HepG2 (cell line): ENCODE measurements at regions not wholly inside any gene's neighbourhood (a gene's known extent, or its start where the extent isn't known, plus 50 kb on each side); places are given as distances from the start of the nearest gene placed in this dataset.
A peak's percentile ranks its signal among the peaks of the same experiment; 100 is the strongest.

ENCODE experiments used
- ATAC-seq: fragments of 200-7000 bp; cut with Tn5 transposase; 3 replicates; pipeline ENCODE4 v1.9.1; 2020; ENCODE audit warnings: mild to moderate bottlenecking, moderate library complexity
- BruUV-seq: library from RNA; stranded (reverse); fragments of 400-500 nt; replicated peaks from 2 replicates; lab custom pipeline; 2021; lab: Mats Ljungman, UMichigan
- CTCF ChIA-PET: fragments of 300-600 bp; formaldehyde crosslinking; extraction: SDS; loops from one replicate; lab custom pipeline; 2021; ENCODE audit warnings: low total read pairs, inconsistent platforms, low intra/inter-chr PET ratio; lab: Yijun Ruan, JAX
- POLR2A ChIA-PET: fragments of 350-600 bp; sonication (Branson Sonifier 250); formaldehyde crosslinking; loops from one replicate; lab custom pipeline; 2020; ENCODE audit warnings: antibody characterized with exemption, inconsistent platforms; lab: Yijun Ruan, JAX
- DNase-seq: peaks from one replicate; pipeline ENCODE4 v3.0.0-alpha.2; 2015; ENCODE audit warnings: low spot score
- FAIRE-seq: peaks from 3 replicates; lab custom pipeline; 2011; peaks lifted over from hg19 to GRCh38; lab: Jason Lieb, UNC
- H2AFZ ChIP-seq: one replicate; pipeline ENCODE4 v1.6.1; 2011; ENCODE audit warnings: low read length, inconsistent platforms
- H3K27ac ChIP-seq: fragments of 300-600 bp; 3 replicates; pipeline ENCODE4 v1.8.0; 2011; ENCODE audit warnings: mixed run types, mild to moderate bottlenecking, mixed read lengths, low read length, inconsistent platforms; ENCODE audit not compliant: insufficient read depth; ENCODE audit errors: extremely low read length
- H3K27me3 ChIP-seq, 2 experiments: fragments of 200-600 bp in 1 of 2; 2 replicates in 1 of 2; 3 replicates in 1 of 2; pipeline versions ENCODE4 v1.6.0 to v1.8.0; 2011; ENCODE audit warnings: low read length in 2 of 2, mild to moderate bottlenecking in 2 of 2, moderate library complexity in 2 of 2, inconsistent platforms in 1 of 2; ENCODE audit not compliant: insufficient read depth in 2 of 2, control insufficient read depth in 1 of 2
- H3K36me3 ChIP-seq, 2 experiments: fragments of 200-600 bp in 1 of 2; replicated peaks in 1 of 2; 2 replicates in 1 of 2; 3 replicates in 1 of 2; pipeline versions ENCODE4 v1.5.1 to v1.8.0; 2011; ENCODE audit warnings: low read length in 2 of 2, inconsistent platforms in 1 of 2; ENCODE audit not compliant: insufficient read depth in 2 of 2, control insufficient read depth in 1 of 2
- H3K4me1 ChIP-seq: 2 replicates; pipeline ENCODE4 v1.5.1; 2012; ENCODE audit warnings: low read length, inconsistent platforms; ENCODE audit not compliant: insufficient read depth
- H3K4me2 ChIP-seq: 2 replicates; pipeline ENCODE4 v1.6.0; 2011; ENCODE audit warnings: low read depth, low read length, inconsistent platforms
- H3K4me3 ChIP-seq, 3 experiments: fragments of 200-600 bp in 1 of 3; sonication (generic), shearing (Covaris generic) in 1 of 3; replicated peaks in 1 of 3; 2 replicates each; pipeline ENCODE4 v1.5.1; 2011 to 2016; ENCODE audit warnings: low read length in 3 of 3, inconsistent platforms in 2 of 3, low read depth in 2 of 3, mild to moderate bottlenecking in 2 of 3, control low read depth in 1 of 3, mixed read lengths in 1 of 3; ENCODE audit not compliant: insufficient read depth in 1 of 3
- H3K79me2 ChIP-seq: one replicate; pipeline ENCODE4 v1.6.1; 2011; ENCODE audit warnings: low read length, inconsistent platforms; ENCODE audit not compliant: insufficient read depth
- H3K9ac ChIP-seq: 2 replicates; pipeline ENCODE4 v1.6.0; 2011; ENCODE audit warnings: mild to moderate bottlenecking, low read depth, low read length, inconsistent platforms; ENCODE audit not compliant: insufficient read depth
- H3K9me3 ChIP-seq: 2 replicates; pipeline ENCODE4 v1.5.1; 2012; ENCODE audit warnings: mild to moderate bottlenecking, low read length
- H4K20me1 ChIP-seq: 2 replicates; pipeline ENCODE4 v1.6.0; 2011; ENCODE audit warnings: inconsistent platforms, mild to moderate bottlenecking, low read length, moderate library complexity; ENCODE audit not compliant: insufficient read depth
- CENPT ChIP-seq: sonication (generic); formaldehyde crosslinking; IDR thresholded peaks from 2 replicates; pipeline ENCODE4 v1.8.0; 2022; ENCODE audit warnings: low read depth, mild to moderate bottlenecking, moderate library complexity, missing genetic modification reagents
- FOXA1 ChIP-seq, 2 experiments: fragments of 450-650 bp in 1 of 2; sonication (generic) in 1 of 2; formaldehyde crosslinking in 1 of 2; IDR thresholded peaks; 2 replicates each; pipeline versions ENCODE4 v1.4.0 to v1.6.1; 2016 to 2020; ENCODE audit warnings: missing genetic modification reagents in 1 of 2
- FOXO1 ChIP-seq: sonication (generic); formaldehyde crosslinking; IDR thresholded peaks from 2 replicates; pipeline ENCODE4 v1.4.0; 2020; ENCODE audit warnings: missing genetic modification reagents
- HNRNPL ChIP-seq: fragments of 200-400 bp; formaldehyde crosslinking; IDR thresholded peaks from 2 replicates; pipeline ENCODE4 v1.6.1; 2017; ENCODE audit warnings: mild to moderate bottlenecking, low read depth, low read length
- MAFG ChIP-seq: sonication (generic); formaldehyde crosslinking; IDR thresholded peaks from 2 replicates; pipeline ENCODE4 v1.5.1; 2020; ENCODE audit warnings: mild to moderate bottlenecking, missing genetic modification reagents
- RAD21 ChIP-seq: fragments of 450-650 bp; formaldehyde crosslinking; IDR thresholded peaks from 2 replicates; pipeline ENCODE4 v1.5.0; 2020; ENCODE audit warnings: mild to moderate bottlenecking
- SOX5 ChIP-seq: IDR thresholded peaks from 2 replicates; pipeline ENCODE4 v1.6.1; 2016; ENCODE audit warnings: borderline replicate concordance
- STAG1 ChIP-seq: sonication (generic); formaldehyde crosslinking; IDR thresholded peaks from 2 replicates; pipeline ENCODE4 v1.4.0; 2020; ENCODE audit warnings: missing genetic modification reagents
- THAP9 ChIP-seq: sonication (generic); formaldehyde crosslinking; IDR thresholded peaks from 2 replicates; pipeline ENCODE4; 2020; ENCODE audit warnings: missing genetic modification reagents, mild to moderate bottlenecking, borderline replicate concordance
- XRCC5 ChIP-seq: fragments of 200-400 bp; formaldehyde crosslinking; optimal IDR thresholded peaks from 2 replicates; pipeline ENCODE3; 2017; ENCODE audit warnings: mild to moderate bottlenecking, low read length
- ZNF24 ChIP-seq: fragments of 450-650 bp; IDR thresholded peaks from 2 replicates; pipeline ENCODE4 v1.6.1; 2017; ENCODE audit warnings: antibody characterized with exemption, mild to moderate bottlenecking
- ZNF317 ChIP-seq: sonication (generic); formaldehyde crosslinking; IDR thresholded peaks from 2 replicates; pipeline ENCODE4 v1.5.0; 2020; ENCODE audit warnings: mild to moderate bottlenecking, missing genetic modification reagents
- ZNF460 ChIP-seq: sonication (generic); formaldehyde crosslinking; IDR thresholded peaks from 2 replicates; pipeline ENCODE4 v1.5.1; 2020; ENCODE audit warnings: missing genetic modification reagents, mild to moderate bottlenecking, borderline replicate concordance
- ZNF629 ChIP-seq: sonication (generic); formaldehyde crosslinking; conservative IDR thresholded peaks from 2 replicates; pipeline ENCODE4 v1.5.0; 2020; ENCODE audit warnings: missing genetic modification reagents
- WGBS: methylation state at CpG from one replicate; pipeline ENCODE4 v1.1.6; 2017; ENCODE audit warnings: low lambda C conversion rate; 5-methylcytosine and 5-hydroxymethylcytosine counted together
- in situ Hi-C: cut with HindIII; loops from 2 replicates; pipeline ENCODE4 v1.10.0; 2017; ENCODE audit warnings: low pct_unique_long_range_greater_than_20kb; ENCODE audit not compliant: extremely low pct_ligation_motif_present
- intact Hi-C: fragments of 100-400 bp; cut with micrococcal nuclease; formaldehyde crosslinking; loops from one replicate; pipeline ENCODE4 v1.10.0; 2022; ENCODE audit not compliant: unreplicated experiment
- TF ChIP-seq, protein P1 (sequence below): sonication (generic); formaldehyde crosslinking; IDR thresholded peaks from 2 replicates; pipeline ENCODE4 v1.5.0; 2020; ENCODE audit warnings: mild to moderate bottlenecking, missing genetic modification reagents, moderate library complexity
- TF ChIP-seq, protein P2 (sequence below): sonication (generic); IDR thresholded peaks from 2 replicates; pipeline ENCODE4 v1.6.1; 2016; ENCODE audit warnings: low read depth, borderline replicate concordance
- TF ChIP-seq, protein P3 (sequence below): sonication (generic); formaldehyde crosslinking; conservative IDR thresholded peaks from 2 replicates; pipeline ENCODE4 v1.4.0; 2020; ENCODE audit warnings: missing genetic modification reagents

DNA sequence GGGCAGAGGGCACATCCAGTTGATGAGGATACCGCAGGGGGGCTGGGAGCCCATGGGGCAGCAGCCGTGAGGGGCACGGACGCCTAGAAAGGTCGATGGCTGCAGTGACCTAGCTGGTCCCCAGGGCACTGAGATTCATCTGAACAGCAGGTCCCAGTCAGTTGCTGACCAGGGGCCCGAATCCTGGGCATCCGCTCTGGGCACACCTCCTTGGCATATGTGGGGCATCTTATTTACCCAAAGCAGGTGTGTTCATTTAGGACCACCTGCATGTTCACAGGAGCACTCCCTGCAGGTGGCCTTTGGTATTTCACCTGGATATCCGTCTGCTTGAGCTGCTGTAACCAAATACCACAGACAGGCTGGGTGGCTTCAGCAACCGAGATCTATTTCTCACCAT is 72.0 kb upstream of the ODC1 start:
- POLR2A ChIA-PET: no interaction called here
- peak; percentile 44 for ATAC-seq
- Histone ChIP-seq H4K20me1 (no peaks in the 10 kb centered on the region), H3K79me2 (no peaks in the 10 kb centered on the region), H2AFZ (no peak overlapping the region), H3K4me1 (no peaks in the 10 kb centered on the region), H3K36me3 (no peaks in the 10 kb centered on the region)
- no peak for DNase-seq
- in situ Hi-C loops: no loop called here
- TF ChIP-seq CENPT (CRISPR knock-in tag) (no peak), STAG1 (CRISPR knock-in tag) (0 out of 2 replicates have a peak, but pooled peaks have one; percentile 7), ZNF629 (CRISPR knock-in tag) (no peak), RAD21 (CRISPR knock-in tag) (0 out of 2 replicates have a peak, but pooled peaks have one; percentile 10), FOXO1 (no peak), SOX5 (no peak), FOXA1 (IDR thresholded peaks at IDR 0.05) (no peak), FOXA1 (CRISPR knock-in tag; IDR thresholded peaks at IDR 0.05) (peak; percentile 31; the same call in 1 of the 2 replicates), ZNF460 (CRISPR knock-in tag) (no peak), ZNF24 (no peak), XRCC5 (peak; percentile 13), THAP9 (CRISPR knock-in tag) (no peak), MAFG (CRISPR knock-in tag) (no peak), HNRNPL (0 out of 2 replicates have a peak, but pooled peaks have one; percentile 41), ZNF317 (CRISPR knock-in tag) (no peak)
- TF ChIP-seq, protein P1, sequence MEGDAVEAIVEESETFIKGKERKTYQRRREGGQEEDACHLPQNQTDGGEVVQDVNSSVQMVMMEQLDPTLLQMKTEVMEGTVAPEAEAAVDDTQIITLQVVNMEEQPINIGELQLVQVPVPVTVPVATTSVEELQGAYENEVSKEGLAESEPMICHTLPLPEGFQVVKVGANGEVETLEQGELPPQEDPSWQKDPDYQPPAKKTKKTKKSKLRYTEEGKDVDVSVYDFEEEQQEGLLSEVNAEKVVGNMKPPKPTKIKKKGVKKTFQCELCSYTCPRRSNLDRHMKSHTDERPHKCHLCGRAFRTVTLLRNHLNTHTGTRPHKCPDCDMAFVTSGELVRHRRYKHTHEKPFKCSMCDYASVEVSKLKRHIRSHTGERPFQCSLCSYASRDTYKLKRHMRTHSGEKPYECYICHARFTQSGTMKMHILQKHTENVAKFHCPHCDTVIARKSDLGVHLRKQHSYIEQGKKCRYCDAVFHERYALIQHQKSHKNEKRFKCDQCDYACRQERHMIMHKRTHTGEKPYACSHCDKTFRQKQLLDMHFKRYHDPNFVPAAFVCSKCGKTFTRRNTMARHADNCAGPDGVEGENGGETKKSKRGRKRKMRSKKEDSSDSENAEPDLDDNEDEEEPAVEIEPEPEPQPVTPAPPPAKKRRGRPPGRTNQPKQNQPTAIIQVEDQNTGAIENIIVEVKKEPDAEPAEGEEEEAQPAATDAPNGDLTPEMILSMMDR (CRISPR knock-in tag): peak; percentile 41
- TF ChIP-seq, protein P2, sequence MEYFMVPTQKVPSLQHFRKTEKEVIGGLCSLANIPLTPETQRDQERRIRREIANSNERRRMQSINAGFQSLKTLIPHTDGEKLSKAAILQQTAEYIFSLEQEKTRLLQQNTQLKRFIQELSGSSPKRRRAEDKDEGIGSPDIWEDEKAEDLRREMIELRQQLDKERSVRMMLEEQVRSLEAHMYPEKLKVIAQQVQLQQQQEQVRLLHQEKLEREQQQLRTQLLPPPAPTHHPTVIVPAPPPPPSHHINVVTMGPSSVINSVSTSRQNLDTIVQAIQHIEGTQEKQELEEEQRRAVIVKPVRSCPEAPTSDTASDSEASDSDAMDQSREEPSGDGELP: no peak
- TF ChIP-seq, protein P3, sequence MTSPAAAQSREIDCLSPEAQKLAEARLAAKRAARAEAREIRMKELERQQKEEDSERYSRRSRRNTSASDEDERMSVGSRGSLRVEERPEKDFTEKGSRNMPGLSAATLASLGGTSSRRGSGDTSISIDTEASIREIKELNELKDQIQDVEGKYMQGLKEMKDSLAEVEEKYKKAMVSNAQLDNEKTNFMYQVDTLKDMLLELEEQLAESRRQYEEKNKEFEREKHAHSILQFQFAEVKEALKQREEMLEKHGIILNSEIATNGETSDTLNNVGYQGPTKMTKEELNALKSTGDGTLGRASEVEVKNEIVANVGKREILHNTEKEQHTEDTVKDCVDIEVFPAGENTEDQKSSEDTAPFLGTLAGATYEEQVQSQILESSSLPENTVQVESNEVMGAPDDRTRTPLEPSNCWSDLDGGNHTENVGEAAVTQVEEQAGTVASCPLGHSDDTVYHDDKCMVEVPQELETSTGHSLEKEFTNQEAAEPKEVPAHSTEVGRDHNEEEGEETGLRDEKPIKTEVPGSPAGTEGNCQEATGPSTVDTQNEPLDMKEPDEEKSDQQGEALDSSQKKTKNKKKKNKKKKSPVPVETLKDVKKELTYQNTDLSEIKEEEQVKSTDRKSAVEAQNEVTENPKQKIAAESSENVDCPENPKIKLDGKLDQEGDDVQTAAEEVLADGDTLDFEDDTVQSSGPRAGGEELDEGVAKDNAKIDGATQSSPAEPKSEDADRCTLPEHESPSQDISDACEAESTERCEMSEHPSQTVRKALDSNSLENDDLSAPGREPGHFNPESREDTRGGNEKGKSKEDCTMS (CRISPR knock-in tag): no peak
- TF ChIP-seq, all 625 proteins: peak for 6
- Histone ChIP-seq H3K4me3 (no peak overlapping the region), H3K27me3 (peaks cover 12 to 33% of the 10 kb centered on the region in 2 experiments; a peak in 4 of 5 replicates), H3K4me2 (no peak overlapping the region), H3K27ac (no peak overlapping the region), H3K9ac (no peak overlapping the region), H3K9me3 (peaks cover 14% of the 10 kb centered on the region)
- intact Hi-C loops: no loop called here
- WGBS: 68% methylated on average over 9 of the region's 9 CpGs
- CTCF ChIA-PET: no interaction called here
- no TSS peak for BruUV-seq
- no peak for FAIRE-seq
